ENCODE measurements at regions not wholly inside any gene's neighbourhood (a gene's known extent, or its start where the extent isn't known, plus 50 kb on each side); places are given as distances from the start of the nearest gene placed in this dataset.

DNA sequence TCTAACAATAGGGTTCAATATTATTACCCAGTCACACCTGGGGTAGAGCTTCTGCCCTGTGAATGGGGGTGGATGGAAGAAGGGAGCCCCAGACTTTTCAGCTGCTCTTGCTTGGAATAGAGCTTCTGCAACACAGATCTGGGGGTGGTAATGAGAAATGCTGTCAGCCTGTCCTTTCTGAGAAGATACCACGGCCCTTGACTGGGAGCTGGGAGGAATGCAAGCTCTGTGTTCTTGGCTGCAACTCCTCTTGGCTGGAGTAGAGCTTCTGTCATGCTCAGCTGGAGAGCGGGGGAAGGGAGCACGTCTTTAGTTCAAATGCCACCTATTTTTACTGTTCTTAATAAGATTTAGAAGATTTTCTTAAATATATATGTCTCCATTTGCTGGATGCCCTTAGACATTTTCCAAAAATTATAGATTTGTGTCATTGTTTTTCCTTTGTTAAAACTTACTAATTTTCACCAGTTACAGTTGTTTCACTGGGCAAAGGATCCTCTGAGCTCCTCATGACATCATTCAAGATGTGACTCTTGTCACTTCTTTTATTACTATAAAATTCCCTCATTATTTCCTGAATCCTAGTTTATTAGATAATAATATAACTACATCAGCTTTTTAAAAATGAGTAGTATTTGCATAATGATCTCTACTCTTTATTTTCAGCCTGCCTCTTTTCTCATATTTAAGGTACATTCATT, 180.0 kb upstream of the TGFBR2 start:
- H3K9me3 ChIP-seq, result peaks cover 0 to 10% (median 0%) of the 10 kb centered on the region in 11 donors
- no peaks in the 10 kb centered on the region for H3K36me3 ChIP-seq
- ATAC-seq, result peak; percentile 98 to 100 (median 100)
- 6 to 15% methylated on average over 3 of the region's 3 CpGs for whole genome bisulfite sequencing, 2 donors
- intact Hi-C loops (cut with DNase I), result loop anchor here in 2 of 10 donors (5.0 to 10.0 kb wide), 2 partner anchors 91 to 268 kb away; no protein-coding TSS in a partner anchor
- H3K27me3 ChIP-seq, result no peaks in the 10 kb centered on the region
- H3K4me1 ChIP-seq, result peaks cover 0 to 21% (median 17%) of the 10 kb centered on the region in 9 donors
- H3K27ac ChIP-seq, result peak overlapping the region; percentile 36 to 85 (median 76)
- H3K4me3 ChIP-seq, result no peak overlapping the region
- TF ChIP-seq, protein P1, sequence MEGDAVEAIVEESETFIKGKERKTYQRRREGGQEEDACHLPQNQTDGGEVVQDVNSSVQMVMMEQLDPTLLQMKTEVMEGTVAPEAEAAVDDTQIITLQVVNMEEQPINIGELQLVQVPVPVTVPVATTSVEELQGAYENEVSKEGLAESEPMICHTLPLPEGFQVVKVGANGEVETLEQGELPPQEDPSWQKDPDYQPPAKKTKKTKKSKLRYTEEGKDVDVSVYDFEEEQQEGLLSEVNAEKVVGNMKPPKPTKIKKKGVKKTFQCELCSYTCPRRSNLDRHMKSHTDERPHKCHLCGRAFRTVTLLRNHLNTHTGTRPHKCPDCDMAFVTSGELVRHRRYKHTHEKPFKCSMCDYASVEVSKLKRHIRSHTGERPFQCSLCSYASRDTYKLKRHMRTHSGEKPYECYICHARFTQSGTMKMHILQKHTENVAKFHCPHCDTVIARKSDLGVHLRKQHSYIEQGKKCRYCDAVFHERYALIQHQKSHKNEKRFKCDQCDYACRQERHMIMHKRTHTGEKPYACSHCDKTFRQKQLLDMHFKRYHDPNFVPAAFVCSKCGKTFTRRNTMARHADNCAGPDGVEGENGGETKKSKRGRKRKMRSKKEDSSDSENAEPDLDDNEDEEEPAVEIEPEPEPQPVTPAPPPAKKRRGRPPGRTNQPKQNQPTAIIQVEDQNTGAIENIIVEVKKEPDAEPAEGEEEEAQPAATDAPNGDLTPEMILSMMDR (IDR thresholded peaks at IDR 0.05), result no peak
- peak; percentile 26 to 85 for DNase-seq

DNA sequence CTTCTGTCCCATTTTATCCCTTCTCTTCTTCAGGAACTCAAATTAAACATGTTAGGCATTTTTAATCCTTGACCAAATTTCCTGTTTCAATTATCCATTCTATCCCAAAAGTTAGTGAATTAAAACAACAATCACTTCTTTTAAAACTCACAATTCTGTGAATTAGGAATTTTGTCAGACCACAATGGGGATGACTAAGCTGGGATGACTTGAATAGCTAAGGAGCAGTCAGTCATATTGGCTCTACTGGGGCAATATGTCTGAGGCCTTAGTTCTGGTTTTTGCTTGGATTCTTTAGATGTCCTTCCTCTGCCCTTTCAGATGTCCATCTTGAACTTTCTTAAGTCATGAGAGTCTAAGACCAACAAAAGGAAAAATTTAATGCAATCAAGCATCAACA, 178.2 kb upstream of the TGFBR2 start:
- intact Hi-C loops (cut with DNase I), result loop anchor here in 2 of 10 donors (5.0 to 10.0 kb wide), 2 partner anchors 89 to 267 kb away; no protein-coding TSS in a partner anchor
- Histone ChIP-seq H3K27me3 (no peaks in the 10 kb centered on the region), H3K4me3 (no peak overlapping the region), H3K4me1 (peaks cover 0 to 19% (median 15%) of the 10 kb centered on the region in 9 donors), H3K27ac (no peak overlapping the region), H3K9me3 (peaks cover 0 to 10% (median 0%) of the 10 kb centered on the region in 11 donors), H3K36me3 (no peaks in the 10 kb centered on the region)
- ATAC-seq, result no peak
- no peak for DNase-seq
- TF ChIP-seq, protein P1 (IDR thresholded peaks at IDR 0.05), result no peak

DNA sequence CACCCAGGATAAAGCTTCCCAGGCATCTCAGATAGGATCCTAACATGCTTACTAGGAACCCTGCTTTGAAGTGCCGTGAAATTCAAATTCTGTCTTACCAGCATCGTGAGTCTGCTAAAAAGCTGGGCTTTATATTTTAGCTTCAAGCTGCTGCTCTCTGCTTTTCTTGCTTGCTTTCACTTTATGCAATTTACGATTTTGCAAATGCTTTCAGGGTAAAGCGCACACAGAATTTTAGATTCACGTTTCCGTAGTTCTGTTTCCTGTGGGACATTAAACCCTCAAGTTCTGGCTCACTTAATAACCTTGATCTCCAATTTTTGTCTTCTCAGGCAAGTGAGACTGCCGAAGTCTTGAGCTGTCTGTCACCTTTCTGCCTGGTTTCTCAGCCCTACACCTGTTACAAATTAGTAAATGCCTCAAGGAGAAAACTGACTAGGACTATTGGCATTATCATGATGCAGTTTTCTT, 170.5 kb upstream of the TGFBR2 start:
- Histone ChIP-seq H3K27ac (peak overlapping the region in 7 of 10 donors; percentile 11 to 70 (median 22)), H3K4me3 (peak overlapping the region in 4 of 10 donors; percentile 7 to 21 (median 8)), H3K36me3 (no peaks in the 10 kb centered on the region), H3K9me3 (no peaks in the 10 kb centered on the region), H3K27me3 (no peaks in the 10 kb centered on the region), H3K4me1 (peaks cover 0 to 43% (median 31%) of the 10 kb centered on the region in 9 donors)
- TF ChIP-seq, protein P1 (IDR thresholded peaks at IDR 0.05), result no peak
- ATAC-seq (no peak), DNase-seq (no peak)
- 70 to 82% methylated on average over 7 of the region's 7 CpGs for WGBS, 2 donors
- intact Hi-C loops (cut with DNase I), result loop anchor here in 3 of 10 donors (5.0 to 10.0 kb wide), 5 partner anchors 61 to 211 kb away; partner anchors contain the start of gene TGFBR2 (in 2 of the 3)

DNA sequence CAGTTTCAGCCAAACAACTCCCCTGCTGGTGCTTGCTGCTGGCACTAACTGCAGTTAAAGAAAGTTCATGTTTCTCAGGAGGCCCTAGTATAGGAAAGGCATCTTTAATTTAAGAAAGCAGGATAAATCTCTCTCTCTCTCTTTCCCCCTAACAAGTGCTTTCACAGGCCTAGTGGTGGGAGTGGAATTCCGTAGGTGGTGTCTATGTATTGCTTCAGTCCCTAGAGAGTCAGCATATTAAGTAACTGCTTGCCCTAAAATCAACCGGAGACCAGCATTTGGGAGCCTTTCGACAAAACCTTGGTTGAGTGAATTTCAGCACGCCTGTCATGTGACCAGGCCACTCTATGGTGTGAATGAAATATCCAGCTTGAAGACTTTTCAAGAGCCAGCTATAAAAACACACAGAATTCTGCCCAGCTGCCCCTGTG, 169.2 kb upstream of the TGFBR2 start:
- Histone ChIP-seq H3K4me1 (peaks cover 0 to 51% (median 38%) of the 10 kb centered on the region in 9 donors), H3K9me3 (peaks cover 0 to 3% (median 0%) of the 10 kb centered on the region in 11 donors), H3K27ac (peak overlapping the region in 9 of 10 donors; percentile 12 to 70 (median 34)), H3K4me3 (no peak overlapping the region), H3K36me3 (no peaks in the 10 kb centered on the region), H3K27me3 (no peaks in the 10 kb centered on the region)
- TF ChIP-seq, protein P1 (IDR thresholded peaks at IDR 0.05), result no peak
- WGBS, 2 donors, result 17 to 32% methylated on average over 4 of the region's 4 CpGs
- DNase-seq (peak in 1 of 2 donors; percentile 32), ATAC-seq (peak; percentile 53 to 81 (median 70))
- intact Hi-C loops (cut with DNase I), result loop anchor here in 3 of 10 donors (5.0 to 10.0 kb wide), 5 partner anchors 60 to 212 kb away; partner anchors contain the start of gene TGFBR2 (in 2 of the 3)

Data from heart right ventricle (tissue), 16 donors.